Activated T-helper 2 cell treated with anti-CD3 and anti-CD28 coated beads, Interferon-gamma antibody, Interleukin-2, Interleukin-4, amounts not matched to agents 10 μg/mL and 5 μg/mL and 100 μg/mL, durations not matched to agents 14 hours and 24 hours and 36 hours (primary cell): ENCODE measurements at regions not wholly inside any gene's neighbourhood (a gene's known extent, or its start where the extent isn't known, plus 50 kb on each side); places are given as distances from the start of the nearest gene placed in this dataset.

Experiments used
- DNase-seq: peaks from one replicate; pipeline ENCODE4 v3.0.0; 2021; ENCODE audit warnings: low spot score
- H3K27ac Mint-ChIP-seq: one replicate; pipeline ENCODE4 v1.8.0; 2021; ENCODE audit warnings: mixed read lengths
- H3K27me3 Mint-ChIP-seq: one replicate; pipeline ENCODE4 v1.8.0; 2021; ENCODE audit warnings: low read depth, mixed read lengths
- H3K36me3 Mint-ChIP-seq: one replicate; pipeline ENCODE4 v1.8.0; 2021; ENCODE audit warnings: low read depth, mixed read lengths
- H3K4me1 Mint-ChIP-seq: one replicate; pipeline ENCODE4 v1.8.0; 2021; ENCODE audit warnings: low read depth, mixed read lengths
- H3K4me3 Mint-ChIP-seq: one replicate; pipeline ENCODE4 v1.8.0; 2021; ENCODE audit warnings: low read depth, mild to moderate bottlenecking, moderate library complexity, mixed read lengths
- H3K9me3 Mint-ChIP-seq: one replicate; pipeline ENCODE4 v1.8.0; 2021; ENCODE audit warnings: mixed read lengths
- intact Hi-C: fragments of 100-400 bp; cut with micrococcal nuclease; formaldehyde crosslinking; loops from one replicate; pipeline ENCODE4 v1.15.1; 2023

DNA sequence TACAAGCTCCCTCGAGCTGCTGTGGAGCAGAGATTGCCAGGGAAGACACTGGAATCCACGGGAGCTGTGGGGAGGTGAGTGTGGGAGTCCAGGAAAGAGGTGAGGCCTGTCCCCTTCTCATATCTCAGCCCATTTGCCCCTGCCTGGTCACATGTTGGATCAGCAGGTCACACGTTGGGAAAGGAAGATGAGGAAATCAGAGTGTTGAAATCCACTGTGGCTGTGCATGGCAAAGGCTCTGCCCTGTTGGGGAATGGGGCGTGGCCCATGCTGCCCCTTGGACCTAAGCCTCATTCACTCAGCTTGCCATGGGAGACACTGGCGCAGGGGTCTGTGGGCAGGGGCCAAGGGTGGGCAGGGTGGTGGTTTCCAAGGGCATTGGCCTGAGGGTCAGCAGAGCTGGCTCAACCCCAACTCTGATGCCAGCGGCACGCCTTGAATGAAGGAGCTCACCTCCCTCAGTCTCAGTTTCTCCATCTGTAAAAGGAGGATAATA, 85.4 kb upstream of the CPEB4 start:
- no peaks in the 10 kb centered on the region for H3K36me3 Mint-ChIP-seq

DNA sequence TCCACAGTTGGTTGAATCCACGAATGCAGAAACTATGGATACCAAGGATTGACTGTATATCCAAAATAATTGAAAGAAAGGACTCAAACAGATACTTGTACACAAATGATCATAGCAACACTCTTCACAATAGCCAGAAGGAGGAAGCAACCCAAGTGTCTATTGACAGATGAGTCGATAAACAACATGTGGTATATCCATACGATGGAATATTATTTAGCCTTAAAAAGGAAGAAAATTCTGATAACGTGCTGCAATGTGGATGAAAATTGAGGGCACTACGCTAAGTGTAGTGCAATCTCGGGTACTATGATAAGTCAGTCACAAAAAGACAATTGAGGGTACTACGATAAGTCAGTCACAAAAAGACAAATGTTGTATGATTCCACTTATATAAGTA, 83.6 kb upstream of the CPEB4 start:
- intact Hi-C loops, result no loop called here
- no peaks in the 10 kb centered on the region for H3K36me3 Mint-ChIP-seq
- H3K9me3 Mint-ChIP-seq, result no peaks in the 10 kb centered on the region
- no peak overlapping the region for H3K27ac Mint-ChIP-seq
- no peaks in the 10 kb centered on the region for H3K27me3 Mint-ChIP-seq
- H3K4me1 Mint-ChIP-seq, result no peaks in the 10 kb centered on the region
- no peak overlapping the region for H3K4me3 Mint-ChIP-seq
- DNase-seq, result no peak

More for the DNA sequence above, 85.4 kb upstream of the CPEB4 start:
- Mint-ChIP-seq H3K27ac (no peak overlapping the region), H3K4me3 (no peak overlapping the region), H3K4me1 (no peaks in the 10 kb centered on the region), H3K27me3 (peaks cover 2% of the 10 kb centered on the region), H3K9me3 (no peaks in the 10 kb centered on the region)
- intact Hi-C loops, result no loop called here
- DNase-seq, result no peak

DNA sequence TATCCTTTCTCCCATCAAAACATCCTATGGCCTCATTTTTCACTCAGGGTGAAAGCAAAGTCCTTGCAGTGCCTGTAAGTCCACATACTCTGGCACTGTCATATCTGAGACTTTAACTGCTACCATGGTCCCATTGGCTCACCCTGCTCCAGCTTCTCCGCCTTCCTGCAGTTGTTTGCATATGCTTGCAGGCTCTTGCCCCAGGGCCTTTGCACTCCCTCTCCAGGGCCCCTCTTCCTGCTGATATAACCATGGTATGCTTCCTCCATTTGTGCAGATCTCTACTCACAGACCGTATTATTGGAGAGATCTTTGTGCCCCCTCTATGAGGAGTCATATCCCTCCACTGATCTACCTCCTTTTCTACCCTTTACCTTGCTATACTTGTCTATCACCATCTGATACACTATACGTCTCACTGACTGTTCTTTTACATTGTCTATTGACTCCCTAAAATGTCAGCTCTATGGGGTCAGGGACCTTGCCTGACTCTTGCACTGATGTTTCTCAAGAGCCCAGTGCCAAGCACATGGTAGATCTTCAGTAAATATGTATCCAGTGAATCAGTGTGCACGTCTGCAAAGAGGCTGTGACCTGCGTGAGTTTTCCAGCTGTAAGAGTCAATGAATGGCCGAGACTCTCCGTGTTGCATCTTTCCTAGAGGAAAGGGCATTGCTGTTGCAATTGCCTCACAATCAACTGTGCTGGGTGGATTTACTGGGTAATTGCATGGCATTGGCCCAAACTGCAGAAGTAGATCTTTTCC, 81.7 kb upstream of the CPEB4 start:
- Mint-ChIP-seq H3K9me3 (peaks cover 12% of the 10 kb centered on the region), H3K27me3 (no peaks in the 10 kb centered on the region), H3K4me3 (no peak overlapping the region), H3K4me1 (no peaks in the 10 kb centered on the region), H3K27ac (no peak overlapping the region), H3K36me3 (no peaks in the 10 kb centered on the region)
- intact Hi-C loops, result no loop called here
- DNase-seq, result no peak

DNA sequence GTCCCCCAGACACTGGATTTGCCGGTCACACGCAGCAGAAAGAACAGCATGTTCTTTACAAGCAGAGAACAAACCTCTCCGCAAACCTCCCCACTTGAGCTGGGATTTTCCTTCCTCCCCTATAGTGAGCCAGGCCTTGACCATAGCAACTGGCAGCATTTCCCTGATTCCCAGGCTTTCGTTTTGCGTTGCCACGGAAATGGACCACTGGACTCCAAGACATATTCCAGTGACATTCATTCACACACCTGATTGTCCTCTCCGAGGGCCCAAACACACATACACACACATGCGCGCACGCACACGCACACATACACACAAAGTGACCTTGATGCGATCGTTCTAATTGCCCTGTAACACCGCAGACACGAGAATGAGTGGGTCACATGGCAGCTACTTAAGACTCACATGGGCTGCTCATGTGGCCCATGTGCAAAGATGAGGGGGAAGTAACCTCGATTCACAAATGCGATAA, 80.9 kb upstream of the CPEB4 start:
- intact Hi-C loops, result no loop called here
- H3K9me3 Mint-ChIP-seq, result peaks cover 12% of the 10 kb centered on the region
- no peak for DNase-seq
- no peak overlapping the region for H3K27ac Mint-ChIP-seq
- no peaks in the 10 kb centered on the region for H3K27me3 Mint-ChIP-seq
- no peaks in the 10 kb centered on the region for H3K4me1 Mint-ChIP-seq
- H3K4me3 Mint-ChIP-seq, result no peak overlapping the region
- no peaks in the 10 kb centered on the region for H3K36me3 Mint-ChIP-seq

DNA sequence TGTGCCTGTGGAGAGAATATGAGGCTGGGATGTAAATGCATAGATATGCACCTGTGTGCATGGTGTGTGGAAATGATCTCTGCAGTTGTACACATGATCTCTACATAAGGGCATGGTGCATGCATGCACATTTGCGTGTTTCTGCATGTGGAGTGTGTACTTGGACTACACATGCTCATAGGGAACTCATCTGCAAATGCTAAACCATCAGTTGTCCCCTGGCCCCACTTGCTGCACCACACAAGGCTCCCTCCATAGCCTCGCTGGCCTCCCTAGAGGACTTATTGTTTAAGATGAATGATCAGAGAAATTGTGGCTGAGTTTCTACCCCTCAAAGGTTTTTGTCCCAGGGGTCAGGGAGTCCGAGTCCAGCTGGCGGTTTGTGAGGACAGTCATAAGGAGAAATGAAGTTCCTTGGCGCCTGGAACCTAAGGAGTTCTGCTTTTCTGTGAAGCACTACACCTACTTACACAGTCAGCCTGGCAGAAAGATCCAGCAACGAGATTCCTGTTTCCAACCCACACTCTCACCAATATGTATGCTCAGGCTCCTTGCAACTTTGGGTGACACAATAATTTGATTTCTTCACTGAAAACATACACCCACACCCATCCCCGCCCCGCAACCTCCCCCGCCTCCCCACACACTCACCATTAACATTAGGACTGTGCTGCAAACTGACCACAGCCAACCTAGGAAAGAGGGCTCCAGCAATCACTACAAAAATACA, 79.9 kb upstream of the CPEB4 start:
- H3K27ac Mint-ChIP-seq, result no peak overlapping the region
- H3K9me3 Mint-ChIP-seq, result peaks cover 12% of the 10 kb centered on the region
- DNase-seq, result no peak
- H3K4me3 Mint-ChIP-seq, result no peak overlapping the region
- no peaks in the 10 kb centered on the region for H3K4me1 Mint-ChIP-seq
- intact Hi-C loops, result no loop called here
- H3K36me3 Mint-ChIP-seq, result no peaks in the 10 kb centered on the region
- no peaks in the 10 kb centered on the region for H3K27me3 Mint-ChIP-seq

DNA sequence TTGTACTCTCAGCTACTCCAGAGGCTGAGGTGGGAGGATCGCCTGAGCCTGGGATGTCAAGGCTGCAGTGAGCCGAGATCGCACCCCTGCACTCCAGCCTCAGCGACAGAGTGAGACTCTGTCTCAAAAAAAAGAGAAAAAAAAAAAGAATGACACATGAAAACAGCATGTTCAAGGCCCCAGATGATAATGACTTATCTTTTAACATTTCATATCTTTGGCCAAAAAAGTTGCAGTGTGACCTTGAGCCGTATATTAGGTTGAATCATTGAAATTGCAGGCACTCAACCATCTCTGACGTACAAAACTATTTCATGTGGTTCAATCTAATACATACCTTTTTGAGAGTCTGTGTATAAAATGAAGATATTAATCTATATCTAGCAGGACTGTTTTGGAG, 79.1 kb upstream of the CPEB4 start:
- H3K27me3 Mint-ChIP-seq, result no peaks in the 10 kb centered on the region
- H3K27ac Mint-ChIP-seq, result no peak overlapping the region
- intact Hi-C loops, result no loop called here
- H3K9me3 Mint-ChIP-seq, result peaks cover 12% of the 10 kb centered on the region
- DNase-seq, result no peak
- H3K4me1 Mint-ChIP-seq, result no peaks in the 10 kb centered on the region
- H3K4me3 Mint-ChIP-seq, result no peak overlapping the region
- no peaks in the 10 kb centered on the region for H3K36me3 Mint-ChIP-seq

DNA sequence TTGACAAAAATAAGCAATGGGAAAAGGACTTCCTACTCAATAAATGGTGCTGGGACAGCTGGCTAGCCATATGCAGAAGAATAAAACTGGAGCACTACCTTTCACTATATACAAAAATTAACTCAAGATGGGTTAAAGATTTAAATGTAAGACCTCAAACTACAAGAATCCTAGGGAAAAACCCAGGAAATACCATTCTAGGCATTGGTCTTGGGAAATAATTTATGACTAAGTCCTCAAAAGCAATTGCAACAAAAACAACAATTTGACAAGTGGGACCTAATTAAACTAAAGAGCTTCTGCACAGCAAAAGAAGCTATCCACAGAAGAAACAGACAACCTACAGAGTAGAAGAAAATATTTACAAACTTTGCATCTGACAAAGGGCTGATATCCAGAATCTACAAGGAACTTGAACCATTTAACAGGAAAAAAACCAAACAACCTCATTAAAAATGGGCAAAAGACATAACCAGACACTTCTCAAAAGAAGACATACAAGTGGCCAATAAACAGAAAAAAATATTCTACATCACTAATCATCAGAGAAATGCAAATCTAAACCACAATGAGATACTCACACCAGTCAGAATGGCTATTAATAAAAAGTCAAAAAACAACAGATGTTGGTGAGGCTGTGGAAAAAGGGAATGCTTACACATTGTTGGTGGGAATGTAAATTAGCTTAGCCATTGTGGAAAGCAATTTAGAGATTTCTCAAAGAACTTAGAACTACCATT, 75.2 kb upstream of the CPEB4 start:
- H3K27me3 Mint-ChIP-seq, result peaks cover 2% of the 10 kb centered on the region
- H3K9me3 Mint-ChIP-seq, result peaks cover 12% of the 10 kb centered on the region
- intact Hi-C loops, result no loop called here
- no peak overlapping the region for H3K27ac Mint-ChIP-seq
- no peak for DNase-seq
- H3K4me1 Mint-ChIP-seq, result no peaks in the 10 kb centered on the region
- no peaks in the 10 kb centered on the region for H3K36me3 Mint-ChIP-seq
- H3K4me3 Mint-ChIP-seq, result no peak overlapping the region

DNA sequence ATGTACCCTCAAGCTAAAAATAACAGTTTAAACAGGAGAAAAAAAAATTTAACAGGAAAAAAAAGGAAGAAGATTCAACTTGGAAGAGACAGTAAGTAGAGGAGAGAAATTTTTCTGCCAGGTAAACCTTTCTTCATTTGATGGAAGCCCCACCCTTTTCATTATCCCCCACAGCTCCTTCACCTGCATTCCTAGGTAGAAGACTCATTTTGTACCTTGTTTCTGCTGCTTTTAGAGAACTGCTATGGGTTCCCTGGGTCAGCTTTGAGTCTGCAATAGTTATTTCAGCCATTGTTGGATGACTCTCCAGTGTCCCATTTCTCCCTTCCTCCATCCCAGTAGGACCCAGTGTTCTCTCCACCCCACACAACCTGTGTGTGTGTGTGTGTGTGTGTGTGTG, 74.1 kb upstream of the CPEB4 start:
- Mint-ChIP-seq H3K27me3 (peaks cover 2% of the 10 kb centered on the region), H3K9me3 (peaks cover 12% of the 10 kb centered on the region), H3K36me3 (no peaks in the 10 kb centered on the region), H3K4me1 (no peaks in the 10 kb centered on the region), H3K4me3 (no peak overlapping the region), H3K27ac (no peak overlapping the region)
- DNase-seq, result no peak
- intact Hi-C loops, result no loop called here

DNA sequence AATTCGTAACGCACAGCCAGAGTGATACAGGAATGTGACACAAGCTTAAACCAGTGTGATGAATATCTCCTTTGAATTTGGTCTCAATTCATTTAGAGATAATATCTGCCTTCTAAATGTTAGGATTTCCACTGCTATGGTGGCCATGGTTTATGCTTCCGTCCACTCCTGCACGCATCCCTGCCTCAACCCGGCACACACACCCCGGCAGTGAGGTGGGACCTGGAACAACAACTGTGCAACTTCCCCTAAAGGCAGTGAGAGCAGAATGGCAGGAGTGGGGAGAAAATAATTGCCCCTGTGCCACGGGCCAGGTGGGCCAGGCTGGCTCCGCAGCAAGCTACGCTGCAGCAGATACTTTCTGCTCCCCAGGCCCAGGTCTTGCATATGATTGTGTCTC, 72.6 kb upstream of the CPEB4 start:
- Mint-ChIP-seq H3K27ac (no peak overlapping the region), H3K4me3 (no peak overlapping the region), H3K4me1 (no peaks in the 10 kb centered on the region), H3K27me3 (peaks cover 2% of the 10 kb centered on the region), H3K9me3 (peaks cover 8% of the 10 kb centered on the region), H3K36me3 (no peaks in the 10 kb centered on the region)
- no peak for DNase-seq
- intact Hi-C loops, result no loop called here

DNA sequence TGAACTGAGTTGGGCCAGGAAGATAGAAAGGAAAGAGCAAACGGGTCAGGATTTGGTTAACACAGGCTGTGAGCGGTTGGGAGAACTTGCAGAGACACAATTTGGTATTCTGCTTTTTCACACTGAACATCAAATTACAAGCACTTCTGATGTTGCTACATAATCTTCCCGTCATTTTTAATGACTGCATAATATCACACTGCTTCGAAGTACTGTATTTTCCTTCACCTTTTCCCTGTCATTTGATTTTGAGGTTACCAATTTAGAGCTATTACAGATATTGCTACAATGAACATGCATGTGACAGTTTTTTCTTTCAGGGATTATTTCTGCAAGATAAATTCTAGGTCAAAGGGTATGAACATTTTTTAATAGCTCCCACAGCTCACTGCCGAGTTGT, 71.4 kb upstream of the CPEB4 start:
- peaks cover 2% of the 10 kb centered on the region for H3K27me3 Mint-ChIP-seq
- intact Hi-C loops, result no loop called here
- DNase-seq, result no peak

DNA sequence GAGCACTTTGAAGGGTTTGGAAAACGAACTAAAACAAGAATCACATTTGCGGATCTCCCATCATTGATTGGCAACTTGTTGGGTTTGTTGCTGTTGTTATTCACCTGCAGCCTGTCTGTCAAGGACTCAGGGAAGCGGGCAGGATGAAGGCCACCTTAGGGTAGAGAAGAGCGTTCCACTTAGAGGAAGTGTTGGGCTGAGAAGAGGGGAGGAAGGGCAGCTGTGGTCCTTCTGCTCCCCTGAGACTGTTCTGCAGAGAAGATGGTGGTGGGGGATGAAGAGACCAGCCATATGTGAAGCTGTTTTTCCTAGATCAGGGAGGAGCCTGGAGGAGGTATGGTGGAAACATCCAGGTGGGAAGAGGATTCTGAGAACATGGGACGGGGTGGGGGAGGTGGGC, 70.6 kb upstream of the CPEB4 start:
- H3K36me3 Mint-ChIP-seq, result no peaks in the 10 kb centered on the region
- H3K27ac Mint-ChIP-seq, result no peak overlapping the region
- H3K9me3 Mint-ChIP-seq, result no peaks in the 10 kb centered on the region
- H3K4me3 Mint-ChIP-seq, result no peak overlapping the region
- peaks cover 10% of the 10 kb centered on the region for H3K4me1 Mint-ChIP-seq
- DNase-seq, result no peak
- intact Hi-C loops, result no loop called here
- peaks cover 2% of the 10 kb centered on the region for H3K27me3 Mint-ChIP-seq

More for the DNA sequence above, 71.4 kb upstream of the CPEB4 start:
- Mint-ChIP-seq H3K9me3 (no peaks in the 10 kb centered on the region), H3K36me3 (no peaks in the 10 kb centered on the region), H3K4me1 (peaks cover 7% of the 10 kb centered on the region), H3K4me3 (no peak overlapping the region), H3K27ac (no peak overlapping the region)

DNA sequence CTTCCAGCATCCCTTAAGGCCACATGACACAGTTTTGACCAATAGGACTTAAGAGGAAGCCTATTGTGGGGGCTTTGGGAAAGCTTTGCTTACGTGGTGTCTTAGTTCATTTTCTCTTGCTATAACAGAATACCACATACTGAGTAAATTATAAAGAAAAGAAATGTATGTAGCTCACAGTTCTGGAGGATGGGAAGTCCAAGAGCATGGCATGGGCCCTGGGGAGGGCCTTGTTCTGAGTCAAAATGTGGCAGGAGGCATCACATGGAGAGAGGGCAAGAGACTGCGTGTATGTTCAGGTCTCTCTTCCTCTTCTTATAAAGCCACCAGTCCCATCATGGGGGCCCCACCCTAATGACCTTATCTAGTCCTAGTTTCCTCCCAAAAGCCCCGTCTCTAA, 68.6 kb upstream of the CPEB4 start:
- no peak overlapping the region for H3K27ac Mint-ChIP-seq
- DNase-seq, result no peak
- no peaks in the 10 kb centered on the region for H3K9me3 Mint-ChIP-seq
- H3K36me3 Mint-ChIP-seq, result no peaks in the 10 kb centered on the region
- peaks cover 10% of the 10 kb centered on the region for H3K4me1 Mint-ChIP-seq
- intact Hi-C loops, result no loop called here
- no peak overlapping the region for H3K4me3 Mint-ChIP-seq
- H3K27me3 Mint-ChIP-seq, result peaks cover 2% of the 10 kb centered on the region

DNA sequence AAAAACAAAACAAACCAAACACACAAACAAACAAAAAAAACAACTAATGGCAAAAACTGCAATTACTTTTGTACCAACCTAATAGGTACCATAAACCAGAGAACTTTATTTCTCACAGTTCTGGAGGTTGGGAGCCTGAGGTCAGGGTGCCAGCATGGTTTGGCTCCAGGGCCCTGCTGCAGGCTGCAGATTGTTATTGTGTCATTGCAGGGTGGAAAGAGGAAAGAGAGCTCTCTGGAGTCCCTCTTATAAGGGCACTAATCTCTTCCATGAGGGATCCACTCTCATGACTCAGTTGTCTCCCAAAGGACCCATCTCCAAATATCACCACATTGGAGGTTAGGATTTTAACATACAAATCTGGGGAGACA, 64.9 kb upstream of the CPEB4 start:
- Mint-ChIP-seq H3K36me3 (no peaks in the 10 kb centered on the region), H3K27ac (no peak overlapping the region), H3K27me3 (no peaks in the 10 kb centered on the region), H3K4me3 (no peak overlapping the region), H3K4me1 (peaks cover 10% of the 10 kb centered on the region), H3K9me3 (no peaks in the 10 kb centered on the region)
- intact Hi-C loops, result no loop called here
- no peak for DNase-seq
